ENCODE measurements at regions not wholly inside any gene's neighbourhood (a gene's known extent, or its start where the extent isn't known, plus 50 kb on each side); places are given as distances from the start of the nearest gene placed in this dataset.

DNA sequence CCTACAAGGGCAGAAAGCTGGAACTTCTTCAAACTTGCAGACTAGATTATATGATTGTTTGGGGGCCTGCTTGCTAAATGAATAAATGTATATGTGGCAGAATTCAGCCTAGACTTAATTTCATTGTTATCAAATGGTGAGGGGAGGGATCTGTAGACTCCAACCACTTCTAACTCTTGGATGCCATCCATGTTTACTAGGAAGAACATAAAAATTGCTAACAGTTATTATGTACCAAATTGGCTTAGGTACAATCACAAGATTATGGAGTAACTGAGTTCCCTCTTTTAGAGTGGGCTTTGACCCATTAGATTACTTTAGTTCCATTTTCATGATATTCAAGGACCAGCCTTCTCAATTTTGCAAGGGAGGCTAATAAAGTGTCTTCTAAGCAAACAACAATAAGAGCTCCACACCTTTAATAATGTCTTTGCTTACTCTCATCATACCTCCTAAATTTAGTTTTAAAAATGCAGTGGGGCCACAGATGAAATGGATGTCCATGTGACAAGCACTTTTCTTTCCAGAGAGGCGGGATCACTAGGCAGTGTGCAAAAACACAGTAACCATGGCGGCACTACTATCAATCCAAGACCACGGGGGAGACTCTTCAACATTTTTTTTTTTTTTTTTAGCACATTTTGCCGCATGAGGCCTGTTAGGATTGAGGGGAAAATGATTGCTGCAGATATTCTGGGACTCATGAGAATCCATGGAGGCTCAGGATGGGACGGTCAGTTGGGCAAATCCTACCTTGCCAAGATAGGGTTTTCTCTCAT, 217.6 kb upstream of the SPRED2 start:
- Histone ChIP-seq H3K27ac (no peak overlapping the region), H3K4me1 (replicated peaks) (no peaks in the 10 kb centered on the region), H3K4me3 (no peak overlapping the region), H3K36me3 (no peaks in the 10 kb centered on the region), H3K27me3 (replicated peaks) (no peaks in the 10 kb centered on the region), H3K9me3 (replicated peaks) (no peaks in the 10 kb centered on the region)
- no peak for DNase-seq (ENCODE audit: low read depth in 1 of 2, low spot score in 2 of 2)

GRCh38 chr2:65647249-65647842, 214.9 kb upstream of the SPRED2 start:
- Histone ChIP-seq H3K27ac (no peak overlapping the region), H3K4me3 (no peak overlapping the region), H3K27me3 (replicated peaks) (no peaks in the 10 kb centered on the region), H3K9me3 (replicated peaks) (no peaks in the 10 kb centered on the region), H3K36me3 (no peaks in the 10 kb centered on the region), H3K4me1 (replicated peaks) (no peaks in the 10 kb centered on the region)
- DNase-seq (ENCODE audit: low read depth in 1 of 2, low spot score in 2 of 2), result no peak

GRCh38 chr2:65640793-65641103, 208.3 kb upstream of the SPRED2 start:
- H3K27me3 ChIP-seq (replicated peaks), result no peaks in the 10 kb centered on the region
- H3K36me3 ChIP-seq, result no peaks in the 10 kb centered on the region
- no peak overlapping the region for H3K27ac ChIP-seq
- no peaks in the 10 kb centered on the region for H3K9me3 ChIP-seq (replicated peaks)
- H3K4me1 ChIP-seq (replicated peaks), result peaks cover 33% of the 10 kb centered on the region
- no peak for DNase-seq (ENCODE audit: low read depth in 1 of 2, low spot score in 2 of 2)
- no peak overlapping the region for H3K4me3 ChIP-seq

DNA sequence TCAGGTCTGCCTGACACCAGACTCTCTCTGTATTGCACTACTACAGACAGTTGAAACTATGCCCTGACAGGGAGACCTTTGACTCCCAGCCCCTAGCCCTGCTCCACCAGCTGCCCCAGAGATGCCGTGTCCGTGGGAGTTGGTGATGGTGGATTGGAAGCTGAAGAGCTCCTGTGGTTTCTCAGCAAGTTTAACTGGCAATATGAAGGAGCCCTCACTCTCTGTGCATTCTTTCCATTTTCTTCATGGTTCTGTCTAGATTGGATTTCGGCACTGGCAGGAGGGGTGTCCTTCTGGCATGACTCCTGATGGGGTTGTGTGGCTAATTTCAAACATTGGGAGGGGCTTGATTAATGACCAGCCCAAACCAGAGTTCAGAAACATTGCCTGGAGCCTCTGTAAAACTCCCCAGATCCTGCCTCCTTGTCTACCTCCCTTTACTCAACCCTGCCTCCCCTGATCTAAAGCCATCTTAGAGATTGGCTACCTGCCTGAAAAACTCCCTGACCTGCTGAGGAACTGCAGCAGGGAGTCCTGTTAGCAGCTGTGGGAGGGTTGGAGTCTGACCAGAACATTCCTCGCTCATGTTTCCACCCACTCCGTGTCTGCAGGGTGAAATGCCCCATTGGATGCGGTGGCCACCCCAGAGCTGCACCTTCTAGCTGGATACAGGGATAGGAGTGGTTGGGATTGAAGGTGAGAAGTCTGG, 206.9 kb upstream of the SPRED2 start:
- H3K9me3 ChIP-seq (replicated peaks), result no peaks in the 10 kb centered on the region
- no peak overlapping the region for H3K27ac ChIP-seq
- H3K4me3 ChIP-seq, result no peak overlapping the region
- H3K27me3 ChIP-seq (replicated peaks), result no peaks in the 10 kb centered on the region
- peaks cover 34% of the 10 kb centered on the region for H3K4me1 ChIP-seq (replicated peaks)
- no peak for DNase-seq (ENCODE audit: low read depth in 1 of 2, low spot score in 2 of 2)
- H3K36me3 ChIP-seq, result no peaks in the 10 kb centered on the region

- no peak for DNase-seq (ENCODE audit: low read depth in 1 of 2, low spot score in 2 of 2)
- Histone ChIP-seq H3K4me3 (no peak overlapping the region), H3K27me3 (replicated peaks) (no peaks in the 10 kb centered on the region), H3K9me3 (replicated peaks) (no peaks in the 10 kb centered on the region), H3K27ac (no peak overlapping the region), H3K4me1 (replicated peaks) (peaks cover 34% of the 10 kb centered on the region), H3K36me3 (no peaks in the 10 kb centered on the region)
Observed at GRCh38 chr2:65638443-65638842, 206.0 kb upstream of the SPRED2 start.

GRCh38 chr2:65636813-65637483, 204.5 kb upstream of the SPRED2 start:
- Histone ChIP-seq H3K9me3 (replicated peaks) (no peaks in the 10 kb centered on the region), H3K36me3 (no peaks in the 10 kb centered on the region), H3K27ac (no peak overlapping the region), H3K4me3 (no peak overlapping the region), H3K4me1 (replicated peaks) (peaks cover 34% of the 10 kb centered on the region), H3K27me3 (replicated peaks) (no peaks in the 10 kb centered on the region)
- DNase-seq (ENCODE audit: low read depth in 1 of 2, low spot score in 2 of 2), result no peak

GRCh38 chr2:65636024-65636423, 203.6 kb upstream of the SPRED2 start:
- Histone ChIP-seq H3K27ac (peak overlapping the region; percentile 9; the same call in 1 of the 2 replicates), H3K27me3 (replicated peaks) (no peaks in the 10 kb centered on the region), H3K9me3 (replicated peaks) (no peaks in the 10 kb centered on the region), H3K36me3 (no peaks in the 10 kb centered on the region), H3K4me1 (replicated peaks) (peaks cover 37% of the 10 kb centered on the region), H3K4me3 (no peak overlapping the region)
- no peak for DNase-seq (ENCODE audit: low read depth in 1 of 2, low spot score in 2 of 2)

DNA sequence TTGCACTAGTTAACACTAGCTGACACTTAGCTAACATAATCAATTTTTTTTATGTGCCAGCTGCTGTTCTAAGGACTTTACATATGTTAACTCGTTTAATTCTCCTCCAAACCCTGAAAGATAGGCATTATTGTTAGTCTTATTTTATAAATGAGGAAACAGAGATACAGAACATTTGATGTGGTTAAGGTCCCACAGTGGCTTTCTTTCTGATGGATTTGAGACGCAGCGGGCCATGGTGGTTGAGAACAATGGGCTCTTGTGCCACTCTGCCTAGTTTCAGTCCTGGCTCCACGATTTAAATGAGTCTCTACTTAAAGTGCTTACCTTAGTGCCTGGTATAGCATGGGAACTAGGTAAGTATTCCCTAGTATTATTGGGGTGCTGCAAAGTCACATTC, 201.9 kb upstream of the SPRED2 start:
- H3K4me1 ChIP-seq (replicated peaks), result peaks cover 30% of the 10 kb centered on the region
- H3K27me3 ChIP-seq (replicated peaks), result no peaks in the 10 kb centered on the region
- no peaks in the 10 kb centered on the region for H3K36me3 ChIP-seq
- H3K27ac ChIP-seq, result no peak overlapping the region
- no peaks in the 10 kb centered on the region for H3K9me3 ChIP-seq (replicated peaks)
- no peak for DNase-seq (ENCODE audit: low read depth in 1 of 2, low spot score in 2 of 2)
- H3K4me3 ChIP-seq, result no peak overlapping the region

- peaks cover 9% of the 10 kb centered on the region for H3K4me1 ChIP-seq (replicated peaks)
- no peaks in the 10 kb centered on the region for H3K27me3 ChIP-seq (replicated peaks)
- no peak overlapping the region for H3K4me3 ChIP-seq
- H3K27ac ChIP-seq, result no peak overlapping the region
- no peaks in the 10 kb centered on the region for H3K36me3 ChIP-seq
- no peaks in the 10 kb centered on the region for H3K9me3 ChIP-seq (replicated peaks)
- DNase-seq (ENCODE audit: low read depth in 1 of 2, low spot score in 2 of 2), result peak in 1 of 2 experiments; percentile 68
Observed at GRCh38 chr2:65630643-65631042, 198.2 kb upstream of the SPRED2 start.

DNA sequence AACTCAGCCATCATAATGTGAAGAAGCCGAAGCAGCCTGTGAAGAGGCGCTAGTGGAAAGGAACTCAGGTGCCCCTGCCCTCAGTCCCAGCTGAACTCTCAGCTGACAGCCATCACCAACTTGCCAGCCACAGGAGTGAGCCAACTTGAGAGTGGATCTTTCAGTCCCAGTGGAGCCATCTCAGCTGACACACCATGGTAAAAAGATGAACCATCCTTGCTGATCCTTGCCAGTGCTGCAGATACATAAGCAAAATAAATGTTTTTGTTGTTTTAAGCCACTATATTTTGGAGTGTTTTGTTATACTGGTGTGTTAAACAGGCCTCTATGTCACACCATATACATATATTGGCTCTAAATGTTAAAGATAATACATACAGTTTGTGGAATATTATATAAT, 195.8 kb upstream of the SPRED2 start:
- DNase-seq (ENCODE audit: low read depth in 1 of 2, low spot score in 2 of 2), result no peak
- Histone ChIP-seq H3K9me3 (replicated peaks) (no peaks in the 10 kb centered on the region), H3K27me3 (replicated peaks) (no peaks in the 10 kb centered on the region), H3K4me3 (no peak overlapping the region), H3K36me3 (no peaks in the 10 kb centered on the region), H3K4me1 (replicated peaks) (peaks cover 8% of the 10 kb centered on the region), H3K27ac (no peak overlapping the region)

DNA sequence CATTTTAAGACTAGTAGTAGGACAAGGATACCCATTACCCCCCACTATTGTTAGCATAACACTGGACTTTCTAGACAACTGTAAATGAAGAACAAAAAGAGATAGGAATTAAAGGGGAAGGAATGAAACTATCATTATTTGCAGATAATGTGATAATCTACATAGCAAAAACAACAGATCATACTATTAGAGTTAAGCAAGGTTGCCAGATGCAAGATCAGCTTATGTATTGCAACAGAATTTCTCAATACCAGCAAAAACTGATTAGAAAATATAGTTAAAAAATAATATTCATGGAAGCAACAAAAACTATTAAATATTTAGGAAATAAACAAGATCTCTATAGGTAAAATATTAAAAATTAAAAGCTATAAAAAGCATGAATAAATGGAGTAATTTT, 194.4 kb upstream of the SPRED2 start:
- Histone ChIP-seq H3K27me3 (replicated peaks) (no peaks in the 10 kb centered on the region; the same call in 1 of the 2 replicates), H3K36me3 (no peaks in the 10 kb centered on the region), H3K4me3 (no peak overlapping the region), H3K4me1 (replicated peaks) (peaks cover 8% of the 10 kb centered on the region), H3K27ac (no peak overlapping the region), H3K9me3 (replicated peaks) (no peaks in the 10 kb centered on the region; the same call in 1 of the 2 replicates)
- no peak for DNase-seq (ENCODE audit: low read depth in 1 of 2, low spot score in 2 of 2)

- DNase-seq (ENCODE audit: low read depth in 1 of 2, low spot score in 2 of 2), result no peak
- Histone ChIP-seq H3K36me3 (no peaks in the 10 kb centered on the region), H3K9me3 (replicated peaks) (no peaks in the 10 kb centered on the region; the same call in 1 of the 2 replicates), H3K27ac (no peak overlapping the region), H3K4me3 (no peak overlapping the region), H3K27me3 (replicated peaks) (no peaks in the 10 kb centered on the region; the same call in 1 of the 2 replicates), H3K4me1 (replicated peaks) (peaks cover 6% of the 10 kb centered on the region)
Observed at GRCh38 chr2:65625982-65626381, 193.6 kb upstream of the SPRED2 start.

DNA sequence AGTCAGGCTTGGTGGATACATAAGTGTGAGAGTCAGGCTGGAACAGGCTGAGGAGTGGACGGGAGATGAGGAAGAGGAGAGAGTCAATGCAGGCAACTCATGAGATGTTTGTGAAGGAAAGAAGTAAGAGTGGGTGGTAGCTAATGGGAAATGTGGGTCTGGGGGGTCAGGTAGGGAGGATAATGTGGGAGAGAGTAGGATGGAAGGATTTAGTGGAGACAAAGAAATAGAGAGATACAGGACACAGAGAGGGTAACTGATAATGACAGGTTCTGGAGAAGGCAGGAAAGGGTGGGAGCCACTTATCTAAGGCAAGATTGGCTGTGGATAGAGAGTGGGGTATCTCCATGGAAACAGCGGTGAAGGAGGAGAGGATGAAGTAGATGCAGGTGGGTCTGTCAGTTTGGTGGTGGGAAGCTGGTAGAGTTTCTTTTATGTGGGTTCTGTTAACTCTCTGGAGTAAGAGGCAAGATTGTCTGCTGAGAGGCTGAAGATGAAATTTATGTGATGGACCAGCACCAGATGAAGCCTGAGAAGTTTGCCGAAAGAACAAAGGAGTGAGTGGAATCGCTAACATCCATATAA, 190.6 kb upstream of the SPRED2 start:
- Histone ChIP-seq H3K27ac (no peak overlapping the region), H3K9me3 (replicated peaks) (no peaks in the 10 kb centered on the region; the same call in 1 of the 2 replicates), H3K4me1 (replicated peaks) (no peaks in the 10 kb centered on the region), H3K4me3 (no peak overlapping the region), H3K36me3 (no peaks in the 10 kb centered on the region), H3K27me3 (replicated peaks) (no peaks in the 10 kb centered on the region; the same call in 1 of the 2 replicates)
- DNase-seq (ENCODE audit: low read depth in 1 of 2, low spot score in 2 of 2), result no peak

Data from SJSA1 (cell line).